HepG2 (cell line): ENCODE measurements at regions not wholly inside any gene's neighbourhood (a gene's known extent, or its start where the extent isn't known, plus 50 kb on each side); places are given as distances from the start of the nearest gene placed in this dataset.

Experiments used
- ATAC-seq: fragments of 200-7000 bp; cut with Tn5 transposase; 3 replicates; pipeline ENCODE4 v1.9.1; 2020; ENCODE audit warnings: mild to moderate bottlenecking, moderate library complexity
- BruUV-seq: library from RNA; stranded (reverse); fragments of 400-500 nt; replicated peaks from 2 replicates; lab custom pipeline; 2021; lab: Mats Ljungman, UMichigan
- CTCF ChIA-PET: fragments of 300-600 bp; formaldehyde crosslinking; extraction: SDS; loops from one replicate; lab custom pipeline; 2021; ENCODE audit warnings: low total read pairs, inconsistent platforms, low intra/inter-chr PET ratio; lab: Yijun Ruan, JAX
- POLR2A ChIA-PET: fragments of 350-600 bp; sonication (Branson Sonifier 250); formaldehyde crosslinking; loops from one replicate; lab custom pipeline; 2020; ENCODE audit warnings: antibody characterized with exemption, inconsistent platforms; lab: Yijun Ruan, JAX
- DNase-seq: peaks from one replicate; pipeline ENCODE4 v3.0.0-alpha.2; 2015; ENCODE audit warnings: low spot score
- FAIRE-seq: peaks from 3 replicates; lab custom pipeline; 2011; peaks lifted over from hg19 to GRCh38; lab: Jason Lieb, UNC
- H2AFZ ChIP-seq: one replicate; pipeline ENCODE4 v1.6.1; 2011; ENCODE audit warnings: low read length, inconsistent platforms
- H3K27ac ChIP-seq: fragments of 300-600 bp; 3 replicates; pipeline ENCODE4 v1.8.0; 2011; ENCODE audit warnings: mixed run types, mild to moderate bottlenecking, mixed read lengths, low read length, inconsistent platforms; ENCODE audit not compliant: insufficient read depth; ENCODE audit errors: extremely low read length
- H3K27me3 ChIP-seq, 2 experiments: fragments of 200-600 bp in 1 of 2; 2 replicates in 1 of 2; 3 replicates in 1 of 2; pipeline versions ENCODE4 v1.6.0 to v1.8.0; 2011; ENCODE audit warnings: low read length in 2 of 2, mild to moderate bottlenecking in 2 of 2, moderate library complexity in 2 of 2, inconsistent platforms in 1 of 2; ENCODE audit not compliant: insufficient read depth in 2 of 2, control insufficient read depth in 1 of 2
- H3K36me3 ChIP-seq, 2 experiments: fragments of 200-600 bp in 1 of 2; replicated peaks in 1 of 2; 2 replicates in 1 of 2; 3 replicates in 1 of 2; pipeline versions ENCODE4 v1.5.1 to v1.8.0; 2011; ENCODE audit warnings: low read length in 2 of 2, inconsistent platforms in 1 of 2; ENCODE audit not compliant: insufficient read depth in 2 of 2, control insufficient read depth in 1 of 2
- H3K4me1 ChIP-seq: 2 replicates; pipeline ENCODE4 v1.5.1; 2012; ENCODE audit warnings: low read length, inconsistent platforms; ENCODE audit not compliant: insufficient read depth
- H3K4me2 ChIP-seq: 2 replicates; pipeline ENCODE4 v1.6.0; 2011; ENCODE audit warnings: low read depth, low read length, inconsistent platforms
- H3K4me3 ChIP-seq, 3 experiments: fragments of 200-600 bp in 1 of 3; sonication (generic), shearing (Covaris generic) in 1 of 3; replicated peaks in 1 of 3; 2 replicates each; pipeline ENCODE4 v1.5.1; 2011 to 2016; ENCODE audit warnings: low read length in 3 of 3, inconsistent platforms in 2 of 3, low read depth in 2 of 3, mild to moderate bottlenecking in 2 of 3, control low read depth in 1 of 3, mixed read lengths in 1 of 3; ENCODE audit not compliant: insufficient read depth in 1 of 3
- H3K79me2 ChIP-seq: one replicate; pipeline ENCODE4 v1.6.1; 2011; ENCODE audit warnings: low read length, inconsistent platforms; ENCODE audit not compliant: insufficient read depth
- H3K9ac ChIP-seq: 2 replicates; pipeline ENCODE4 v1.6.0; 2011; ENCODE audit warnings: mild to moderate bottlenecking, low read depth, low read length, inconsistent platforms; ENCODE audit not compliant: insufficient read depth
- H3K9me3 ChIP-seq: 2 replicates; pipeline ENCODE4 v1.5.1; 2012; ENCODE audit warnings: mild to moderate bottlenecking, low read length
- H4K20me1 ChIP-seq: 2 replicates; pipeline ENCODE4 v1.6.0; 2011; ENCODE audit warnings: inconsistent platforms, mild to moderate bottlenecking, low read length, moderate library complexity; ENCODE audit not compliant: insufficient read depth
- ATF7 ChIP-seq, 2 experiments: fragments of 450-650 bp in 1 of 2; sonication (generic) in 1 of 2; formaldehyde crosslinking in 1 of 2; IDR thresholded peaks; 2 replicates each; pipeline versions ENCODE4 v1.4.0 to v1.6.1; 2016 to 2020; ENCODE audit warnings: antibody characterized with exemption in 1 of 2, mild to moderate bottlenecking in 1 of 2, missing genetic modification reagents in 1 of 2
- ATRX ChIP-seq: sonication (generic); formaldehyde crosslinking; IDR thresholded peaks from 2 replicates; pipeline ENCODE4 v1.4.0; 2020; ENCODE audit warnings: missing genetic modification reagents, borderline replicate concordance
- CREM ChIP-seq, 2 experiments: sonication (generic) in 1 of 2; formaldehyde crosslinking in 1 of 2; IDR thresholded peaks; 2 replicates each; pipeline versions ENCODE4 v1.4.0 to v1.6.1; 2016 to 2020; ENCODE audit warnings: antibody characterized with exemption in 1 of 2, mild to moderate bottlenecking in 1 of 2, missing genetic modification reagents in 1 of 2
- GABPB1 ChIP-seq: IDR thresholded peaks from 2 replicates; pipeline ENCODE4 v1.6.1; 2016; ENCODE audit warnings: mild to moderate bottlenecking, missing genetic modification reagents, moderate library complexity, missing compliant biosample characterization
- IKZF1 ChIP-seq: fragments of 450-650 bp; IDR thresholded peaks from 2 replicates; pipeline ENCODE4 v1.7.1; 2016
- NAIF1 ChIP-seq: sonication (generic); formaldehyde crosslinking; IDR thresholded peaks from 2 replicates; pipeline ENCODE4 v1.5.0; 2020; ENCODE audit warnings: mild to moderate bottlenecking, missing genetic modification reagents, borderline replicate concordance
- NFE2L2 ChIP-seq: fragments of 150-350 bp; IDR thresholded peaks from 2 replicates; pipeline ENCODE4 v1.6.1; 2014; ENCODE audit warnings: low read length
- RFXAP ChIP-seq: sonication (generic); formaldehyde crosslinking; IDR thresholded peaks from 2 replicates; pipeline ENCODE4 v1.4.0; 2020; ENCODE audit warnings: missing genetic modification reagents, borderline replicate concordance
- SMYD3 ChIP-seq: sonication (generic); formaldehyde crosslinking; IDR thresholded peaks from 2 replicates; pipeline ENCODE4 v1.8.1; 2023; ENCODE audit warnings: mild to moderate bottlenecking, missing genetic modification reagents
- TAF15 ChIP-seq: fragments of 200-400 bp; formaldehyde crosslinking; IDR thresholded peaks from one replicate; pipeline ENCODE4 v1.6.1; 2018; ENCODE audit warnings: mild to moderate bottlenecking, low read depth, low read length; ENCODE audit not compliant: poor library complexity, severe bottlenecking
- ZNF333 ChIP-seq: sonication (generic); formaldehyde crosslinking; IDR thresholded peaks from 2 replicates; pipeline ENCODE4 v1.4.0; 2020; ENCODE audit warnings: mild to moderate bottlenecking, missing genetic modification reagents, borderline replicate concordance
- ZNF556 ChIP-seq: sonication (generic); formaldehyde crosslinking; IDR thresholded peaks from 2 replicates; pipeline ENCODE4 v1.4.0; 2020; ENCODE audit warnings: mild to moderate bottlenecking, missing genetic modification reagents, borderline replicate concordance
- ZNF672 ChIP-seq: sonication (generic); formaldehyde crosslinking; IDR thresholded peaks from 2 replicates; pipeline ENCODE4 v1.8.1; 2022; ENCODE audit warnings: missing genetic modification reagents
- WGBS: methylation state at CpG from one replicate; pipeline ENCODE4 v1.1.6; 2017; ENCODE audit warnings: low lambda C conversion rate; 5-methylcytosine and 5-hydroxymethylcytosine counted together
- in situ Hi-C: cut with HindIII; loops from 2 replicates; pipeline ENCODE4 v1.10.0; 2017; ENCODE audit warnings: low pct_unique_long_range_greater_than_20kb; ENCODE audit not compliant: extremely low pct_ligation_motif_present
- intact Hi-C: fragments of 100-400 bp; cut with micrococcal nuclease; formaldehyde crosslinking; loops from one replicate; pipeline ENCODE4 v1.10.0; 2022; ENCODE audit not compliant: unreplicated experiment
- TF ChIP-seq, protein P1 (sequence below): sonication (generic); formaldehyde crosslinking; IDR thresholded peaks from 2 replicates; pipeline ENCODE4 v1.4.0; 2020; ENCODE audit warnings: mild to moderate bottlenecking, missing genetic modification reagents
- TF ChIP-seq, protein P2 (sequence below): sonication (generic); formaldehyde crosslinking; IDR thresholded peaks from 2 replicates; pipeline ENCODE4 v1.5.0; 2020; ENCODE audit warnings: mild to moderate bottlenecking, missing genetic modification reagents, borderline replicate concordance

DNA sequence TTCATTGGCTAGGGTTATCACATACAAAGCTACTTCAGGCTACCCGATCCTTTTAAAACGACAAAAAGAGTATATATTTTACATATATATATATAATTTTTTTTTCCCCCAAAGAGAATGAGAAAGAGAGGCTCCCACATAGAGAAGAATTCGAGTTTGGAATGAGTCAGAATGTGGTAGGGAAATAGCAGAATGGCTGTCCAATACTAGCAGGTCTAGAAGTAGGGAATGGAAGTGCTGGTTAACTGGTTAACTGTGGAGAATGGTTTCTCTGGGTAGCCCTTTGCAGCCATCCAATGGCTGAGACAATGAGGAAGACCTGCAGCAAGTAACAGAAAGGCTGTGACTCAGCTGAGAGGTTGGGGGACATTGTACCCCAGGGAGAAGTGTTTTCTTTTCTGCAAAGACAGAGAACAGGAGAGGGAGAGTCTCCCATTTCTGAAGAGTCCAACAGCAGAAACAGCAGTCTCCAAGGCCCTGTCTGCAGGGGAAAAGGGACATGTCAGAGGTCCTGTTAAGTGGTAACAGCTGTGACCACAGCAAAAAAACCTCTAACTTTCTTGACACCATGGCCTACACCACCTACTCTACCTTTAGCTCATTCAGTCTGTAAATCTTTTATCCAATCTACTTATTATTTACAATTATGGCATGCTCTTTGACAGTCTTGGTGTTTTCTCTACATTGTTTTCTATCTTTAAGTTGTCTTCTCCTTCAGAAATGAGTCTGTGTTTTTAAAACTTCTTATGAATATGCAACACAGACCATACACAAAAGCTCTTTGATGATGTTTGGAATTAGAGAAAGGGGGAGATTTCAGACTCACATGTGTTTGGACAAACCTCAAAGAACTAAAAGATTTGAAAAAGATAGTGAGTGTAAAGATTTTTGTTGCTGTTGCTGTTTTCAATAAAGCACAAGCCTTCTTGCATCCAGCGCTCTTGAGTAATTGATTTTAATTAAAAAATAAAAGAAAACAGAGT, 116.1 kb upstream of the SLC7A14 start:
- H3K4me3 ChIP-seq = no peak overlapping the region
- CTCF ChIA-PET = no interaction called here
- H2AFZ ChIP-seq = no peak overlapping the region
- no peak for DNase-seq
- POLR2A ChIA-PET = no interaction called here
- no TSS peak for BruUV-seq
- H3K9ac ChIP-seq = no peak overlapping the region
- no peak for FAIRE-seq
- no peaks in the 10 kb centered on the region for H3K4me1 ChIP-seq
- H3K79me2 ChIP-seq = no peaks in the 10 kb centered on the region
- in situ Hi-C loops = no loop called here
- H3K9me3 ChIP-seq = no peaks in the 10 kb centered on the region
- no peak overlapping the region for H3K4me2 ChIP-seq
- no peaks in the 10 kb centered on the region for H4K20me1 ChIP-seq
- no peaks in the 10 kb centered on the region for H3K36me3 ChIP-seq
- H3K27ac ChIP-seq = no peak overlapping the region
- WGBS = 13% methylated on average over 4 of the region's 4 CpGs
- no peak for ATAC-seq
- intact Hi-C loops = no loop called here
- H3K27me3 ChIP-seq = no peaks in the 10 kb centered on the region; a peak in 1 of 5 replicates
- TF ChIP-seq ZNF672 (CRISPR knock-in tag) (no peak), TAF15 (no peak), ZNF333 (CRISPR knock-in tag) (no peak), IKZF1 (no peak), ZNF556 (CRISPR knock-in tag) (no peak), CREM (IDR thresholded peaks at IDR 0.05) (no peak), CREM (CRISPR knock-in tag; IDR thresholded peaks at IDR 0.05) (no peak), SMYD3 (CRISPR knock-in tag) (no peak), RFXAP (CRISPR knock-in tag) (no peak), NFE2L2 (no peak), GABPB1 (CRISPR knock-in tag) (no peak), ATRX (CRISPR knock-in tag) (no peak), ATF7 (IDR thresholded peaks at IDR 0.05) (no peak), ATF7 (CRISPR knock-in tag; IDR thresholded peaks at IDR 0.05) (no peak), NAIF1 (CRISPR knock-in tag) (no peak)
- TF ChIP-seq, protein P1, sequence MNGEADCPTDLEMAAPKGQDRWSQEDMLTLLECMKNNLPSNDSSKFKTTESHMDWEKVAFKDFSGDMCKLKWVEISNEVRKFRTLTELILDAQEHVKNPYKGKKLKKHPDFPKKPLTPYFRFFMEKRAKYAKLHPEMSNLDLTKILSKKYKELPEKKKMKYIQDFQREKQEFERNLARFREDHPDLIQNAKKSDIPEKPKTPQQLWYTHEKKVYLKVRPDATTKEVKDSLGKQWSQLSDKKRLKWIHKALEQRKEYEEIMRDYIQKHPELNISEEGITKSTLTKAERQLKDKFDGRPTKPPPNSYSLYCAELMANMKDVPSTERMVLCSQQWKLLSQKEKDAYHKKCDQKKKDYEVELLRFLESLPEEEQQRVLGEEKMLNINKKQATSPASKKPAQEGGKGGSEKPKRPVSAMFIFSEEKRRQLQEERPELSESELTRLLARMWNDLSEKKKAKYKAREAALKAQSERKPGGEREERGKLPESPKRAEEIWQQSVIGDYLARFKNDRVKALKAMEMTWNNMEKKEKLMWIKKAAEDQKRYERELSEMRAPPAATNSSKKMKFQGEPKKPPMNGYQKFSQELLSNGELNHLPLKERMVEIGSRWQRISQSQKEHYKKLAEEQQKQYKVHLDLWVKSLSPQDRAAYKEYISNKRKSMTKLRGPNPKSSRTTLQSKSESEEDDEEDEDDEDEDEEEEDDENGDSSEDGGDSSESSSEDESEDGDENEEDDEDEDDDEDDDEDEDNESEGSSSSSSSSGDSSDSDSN (CRISPR knock-in tag) = no peak
- TF ChIP-seq, protein P2, sequence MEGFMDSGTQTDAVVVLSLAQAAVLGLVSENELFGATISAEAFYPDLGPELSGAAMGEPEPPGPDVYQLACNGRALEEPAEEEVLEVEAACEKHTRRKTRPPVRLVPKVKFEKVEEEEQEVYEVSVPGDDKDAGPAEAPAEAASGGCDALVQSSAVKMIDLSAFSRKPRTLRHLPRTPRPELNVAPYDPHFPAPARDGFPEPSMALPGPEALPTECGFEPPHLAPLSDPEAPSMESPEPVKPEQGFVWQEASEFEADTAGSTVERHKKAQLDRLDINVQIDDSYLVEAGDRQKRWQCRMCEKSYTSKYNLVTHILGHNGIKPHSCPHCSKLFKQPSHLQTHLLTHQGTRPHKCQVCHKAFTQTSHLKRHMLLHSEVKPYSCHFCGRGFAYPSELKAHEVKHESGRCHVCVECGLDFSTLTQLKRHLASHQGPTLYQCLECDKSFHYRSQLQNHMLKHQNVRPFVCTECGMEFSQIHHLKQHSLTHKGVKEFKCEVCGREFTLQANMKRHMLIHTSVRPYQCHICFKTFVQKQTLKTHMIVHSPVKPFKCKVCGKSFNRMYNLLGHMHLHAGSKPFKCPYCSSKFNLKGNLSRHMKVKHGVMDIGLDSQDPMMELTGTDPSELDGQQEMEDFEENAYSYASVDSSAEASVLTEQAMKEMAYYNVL (CRISPR knock-in tag) = no peak
